Thoracic aorta (tissue), 2 donors: ENCODE measurements at regions not wholly inside any gene's neighbourhood (a gene's known extent, or its start where the extent isn't known, plus 50 kb on each side); places are given as distances from the start of the nearest gene placed in this dataset.

Experiments used
- ATAC-seq: fragments of 150-250 bp; one replicate; pipeline ENCODE4 v1.8.0; 2017; ENCODE audit warnings: low read depth; ENCODE audit not compliant: insufficient number of reproducible peaks, low FRiP score
- DNase-seq: peaks from one replicate; pipeline ENCODE4 v3.0.0-alpha.2; 2020; ENCODE audit warnings: low spot score
- H3K27ac ChIP-seq, 2 donors: fragments of 200-600 bp; sonication (generic); 1 replicate in 1 of 2; 2 replicates in 1 of 2; pipeline ENCODE4 v1.5.1; 2016; ENCODE audit warnings: mild to moderate bottlenecking in 2 of 2, moderate library complexity in 2 of 2
- H3K27me3 ChIP-seq: fragments of 200-600 bp; sonication (generic); replicated peaks from 2 replicates; pipeline ENCODE4 v1.6.0; 2016; ENCODE audit warnings: mild to moderate bottlenecking; ENCODE audit not compliant: insufficient read depth
- H3K36me3 ChIP-seq: fragments of 200-600 bp; sonication (generic); one replicate; pipeline ENCODE4 v1.5.1; 2016
- H3K4me1 ChIP-seq, 2 donors: fragments of 200-600 bp; sonication (generic); 1 replicate in 1 of 2; 2 replicates in 1 of 2; pipeline versions ENCODE4 v1.5.1 to v1.6.0; 2016; ENCODE audit warnings: low read depth in 2 of 2, mild to moderate bottlenecking in 1 of 2; ENCODE audit not compliant: control insufficient read depth in 1 of 2
- H3K4me3 ChIP-seq: fragments of 200-600 bp; sonication (generic); 2 replicates; pipeline ENCODE4 v1.5.1; 2016; ENCODE audit warnings: mild to moderate bottlenecking
- H3K9me3 ChIP-seq: fragments of 200-600 bp; sonication (generic); 2 replicates; pipeline ENCODE4 v1.5.1; 2016
- CTCF ChIP-seq: fragments of 200-600 bp; sonication (generic); IDR thresholded peaks from one replicate; pipeline ENCODE4 v1.5.1; 2019; ENCODE audit warnings: antibody characterized with exemption

DNA sequence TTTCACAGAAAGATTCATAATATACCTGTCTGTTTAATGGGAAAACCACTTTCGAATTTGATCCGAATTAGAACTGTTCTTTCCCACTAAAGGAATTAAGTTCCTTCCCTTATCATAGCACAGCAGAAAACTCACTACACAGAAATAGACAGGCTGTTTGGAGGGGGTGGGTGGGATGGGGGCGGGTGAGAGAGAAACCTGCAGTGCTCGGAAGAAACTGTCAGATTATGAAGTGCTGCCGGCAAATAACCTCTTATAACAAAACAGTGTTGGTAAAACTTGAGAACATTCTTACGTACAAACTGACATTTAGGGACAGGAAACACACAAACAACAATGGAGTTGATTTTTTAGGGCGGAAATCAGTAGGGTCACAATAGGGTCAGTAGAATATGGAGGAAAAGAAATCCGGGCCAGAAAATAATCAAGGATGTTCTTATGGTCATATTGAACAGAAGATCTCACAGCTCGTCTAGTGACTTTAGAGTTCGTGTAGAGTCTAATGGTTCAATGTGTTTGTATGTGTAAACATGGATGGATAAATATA, 756.0 kb upstream of the LRATD1 start:
- no peak overlapping the region for H3K27ac ChIP-seq
- TF ChIP-seq CTCF: no peak
- no peaks in the 10 kb centered on the region for H3K36me3 ChIP-seq
- H3K4me1 ChIP-seq: no peaks in the 10 kb centered on the region
- no peaks in the 10 kb centered on the region for H3K9me3 ChIP-seq
- DNase-seq: no peak
- no peaks in the 10 kb centered on the region for H3K27me3 ChIP-seq
- H3K4me3 ChIP-seq: no peak overlapping the region
- no peak for ATAC-seq

DNA sequence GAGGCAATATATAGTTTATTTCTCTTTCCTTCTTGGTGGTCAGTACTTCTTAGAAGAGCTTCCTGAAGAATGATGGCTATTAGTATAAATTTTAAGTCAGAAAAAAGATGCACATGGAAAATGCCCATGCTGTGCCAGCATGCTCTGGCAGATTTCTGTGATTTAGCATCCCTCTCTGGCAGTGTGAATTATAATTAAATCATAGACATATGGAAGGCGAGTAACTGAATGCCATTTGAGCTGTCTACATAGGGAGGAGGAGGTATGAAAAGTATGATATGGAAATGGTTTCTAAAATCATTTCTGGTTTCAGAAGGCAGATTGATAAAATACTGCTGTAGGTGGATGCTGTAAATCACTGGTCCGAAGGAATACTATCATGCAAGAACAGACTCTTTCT, 754.9 kb upstream of the LRATD1 start:
- H3K4me3 ChIP-seq: no peak overlapping the region
- TF ChIP-seq CTCF: no peak
- ATAC-seq (no peak), DNase-seq (no peak)
- no peak overlapping the region for H3K27ac ChIP-seq
- no peaks in the 10 kb centered on the region for H3K4me1 ChIP-seq
- no peaks in the 10 kb centered on the region for H3K9me3 ChIP-seq
- H3K36me3 ChIP-seq: no peaks in the 10 kb centered on the region
- H3K27me3 ChIP-seq: no peaks in the 10 kb centered on the region

DNA sequence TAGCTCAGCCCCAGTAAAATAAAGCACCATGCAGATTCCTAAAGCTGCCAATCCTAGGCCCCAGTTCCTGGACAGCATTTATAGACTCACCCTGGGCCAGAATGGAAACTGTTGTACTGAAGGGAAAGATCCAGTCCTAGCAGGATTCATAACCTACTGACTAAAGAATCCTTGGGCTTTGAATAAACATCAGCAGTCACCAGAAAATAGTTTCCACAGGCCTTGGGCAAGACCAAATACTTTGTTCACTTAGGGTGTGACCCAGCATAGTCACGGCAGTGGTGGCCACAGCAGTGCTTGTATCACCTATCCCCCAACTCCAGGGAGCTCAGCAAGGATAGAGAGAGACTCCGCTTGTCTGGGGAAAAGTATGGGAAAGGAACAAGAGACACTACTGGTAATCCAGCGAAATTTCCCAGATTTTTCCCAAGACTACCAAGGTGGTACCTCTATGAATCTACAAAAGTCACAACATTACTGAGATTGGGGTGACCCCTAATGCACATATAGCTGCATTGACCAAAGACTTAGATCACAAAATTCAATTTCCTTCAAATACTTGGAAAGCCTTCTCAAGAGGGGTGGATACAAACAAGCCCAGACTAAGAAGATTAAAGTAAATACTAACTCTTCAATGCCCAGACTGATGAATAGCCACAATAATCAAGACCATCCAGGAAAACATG, 748.1 kb upstream of the LRATD1 start:
- H3K4me1 ChIP-seq: no peaks in the 10 kb centered on the region
- H3K9me3 ChIP-seq: no peaks in the 10 kb centered on the region
- no peak overlapping the region for H3K27ac ChIP-seq
- H3K36me3 ChIP-seq: no peaks in the 10 kb centered on the region
- ATAC-seq: no peak
- H3K4me3 ChIP-seq: no peak overlapping the region
- no peaks in the 10 kb centered on the region for H3K27me3 ChIP-seq
- no peak for TF ChIP-seq CTCF
- DNase-seq: no peak

DNA sequence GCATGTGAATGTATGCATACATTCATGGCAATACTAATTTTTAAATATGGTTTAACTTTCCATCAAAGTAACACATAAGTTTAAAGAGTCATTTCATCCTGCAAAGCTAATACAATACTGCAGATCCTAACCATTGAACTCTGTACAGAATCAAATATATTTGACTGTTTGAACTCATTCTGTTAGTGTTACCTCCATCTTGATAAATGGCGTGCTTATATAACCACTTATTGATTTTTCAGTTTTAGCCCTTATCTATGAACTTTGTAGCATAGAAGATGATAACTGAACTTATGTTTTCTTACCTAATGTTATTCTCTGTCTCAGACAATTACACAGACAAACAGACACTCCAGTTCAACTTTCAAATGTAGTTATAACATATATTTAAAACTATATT, 731.0 kb upstream of the LRATD1 start:
- Histone ChIP-seq H3K4me1 (no peaks in the 10 kb centered on the region), H3K9me3 (no peaks in the 10 kb centered on the region), H3K4me3 (no peak overlapping the region), H3K27ac (no peak overlapping the region), H3K27me3 (no peaks in the 10 kb centered on the region), H3K36me3 (no peaks in the 10 kb centered on the region)
- ATAC-seq (no peak), DNase-seq (no peak)
- TF ChIP-seq CTCF: no peak

DNA sequence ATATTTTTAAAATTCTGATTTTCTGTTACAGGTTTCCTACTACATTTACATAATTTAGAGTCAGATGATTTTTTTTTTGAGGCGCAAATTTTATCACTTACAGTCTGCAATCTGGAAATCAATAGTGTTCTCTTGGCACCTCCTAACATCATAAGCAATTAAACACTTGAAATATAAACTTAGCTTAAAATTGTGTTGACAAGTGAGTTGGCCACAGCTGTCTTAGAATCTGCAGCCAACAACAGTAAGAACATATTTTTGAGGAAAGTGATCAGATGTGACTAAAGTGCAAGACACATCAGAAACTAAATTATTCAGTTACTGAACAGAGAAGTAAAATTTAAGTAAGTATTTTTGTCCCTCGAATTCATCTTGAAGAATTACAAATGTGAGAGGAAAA, 726.7 kb upstream of the LRATD1 start:
- no peak for DNase-seq
- TF ChIP-seq CTCF: no peak
- no peaks in the 10 kb centered on the region for H3K4me1 ChIP-seq

More for the DNA sequence above, 726.7 kb upstream of the LRATD1 start:
- no peak overlapping the region for H3K27ac ChIP-seq
- no peak overlapping the region for H3K4me3 ChIP-seq
- no peaks in the 10 kb centered on the region for H3K36me3 ChIP-seq
- no peak for ATAC-seq
- H3K9me3 ChIP-seq: no peaks in the 10 kb centered on the region
- no peaks in the 10 kb centered on the region for H3K27me3 ChIP-seq
